H1 (cell line): ENCODE measurements at regions not wholly inside any gene's neighbourhood (a gene's known extent, or its start where the extent isn't known, plus 50 kb on each side); places are given as distances from the start of the nearest gene placed in this dataset.

Experiments used
- CBX8 ChIP-seq: fragments of 300-800, 300-1000 bp; sonication (generic); IDR thresholded peaks from 2 replicates; pipeline ENCODE4 v1.7.1; 2016; ENCODE audit warnings: low read depth, low read length, borderline replicate concordance
- CHD1 ChIP-seq: IDR thresholded peaks from 2 replicates; pipeline ENCODE4 v1.6.1; 2012; ENCODE audit warnings: low read depth, low read length, improper control_type of control experiment
- MAFK ChIP-seq: IDR thresholded peaks from 2 replicates; pipeline ENCODE4 v1.6.1; 2012; ENCODE audit warnings: low read depth, mild to moderate bottlenecking, improper control_type of control experiment, low read length
- NANOG ChIP-seq: IDR thresholded peaks from 2 replicates; pipeline ENCODE4 v1.6.1; 2011; ENCODE audit warnings: low read length, low read depth, mild to moderate bottlenecking, inconsistent platforms; ENCODE audit not compliant: insufficient read depth, poor library complexity, severe bottlenecking
- SAP30 ChIP-seq: fragments of 300-600 bp; sonication (generic); IDR thresholded peaks from 2 replicates; pipeline ENCODE4 v1.7.1; 2012; ENCODE audit warnings: low read length, moderate library complexity, mild to moderate bottlenecking, inconsistent platforms; ENCODE audit not compliant: insufficient read depth, insufficient replicate concordance
- SP2 ChIP-seq: IDR thresholded peaks from 2 replicates; pipeline ENCODE4 v1.6.1; 2012; ENCODE audit warnings: mild to moderate bottlenecking, low read length, inconsistent platforms
- TF ChIP-seq, protein P1 (sequence below): fragments of 300-600 bp; sonication (generic); IDR thresholded peaks from 2 replicates; pipeline ENCODE4 v1.7.1; 2012; ENCODE audit warnings: low read length, moderate library complexity, mild to moderate bottlenecking, inconsistent platforms; ENCODE audit not compliant: insufficient replicate concordance
- TF ChIP-seq, protein P2 (sequence below): IDR thresholded peaks from 2 replicates; pipeline ENCODE4 v1.6.1; 2011; ENCODE audit warnings: low read depth, mild to moderate bottlenecking, low read length; ENCODE audit not compliant: insufficient read depth
- TF ChIP-seq, protein P3 (sequence below), 3 experiments: IDR thresholded peaks; 1 replicate in 2 of 3; 2 replicates in 1 of 3; pipeline versions ENCODE4 v1.5.1 to v1.6.1; 2011; ENCODE audit warnings: low read length in 3 of 3, mild to moderate bottlenecking in 3 of 3, inconsistent platforms in 2 of 3, low read depth in 1 of 3, moderate library complexity in 1 of 3; ENCODE audit not compliant: insufficient read depth in 1 of 3; ENCODE audit errors: control extremely low read depth in 1 of 3

DNA sequence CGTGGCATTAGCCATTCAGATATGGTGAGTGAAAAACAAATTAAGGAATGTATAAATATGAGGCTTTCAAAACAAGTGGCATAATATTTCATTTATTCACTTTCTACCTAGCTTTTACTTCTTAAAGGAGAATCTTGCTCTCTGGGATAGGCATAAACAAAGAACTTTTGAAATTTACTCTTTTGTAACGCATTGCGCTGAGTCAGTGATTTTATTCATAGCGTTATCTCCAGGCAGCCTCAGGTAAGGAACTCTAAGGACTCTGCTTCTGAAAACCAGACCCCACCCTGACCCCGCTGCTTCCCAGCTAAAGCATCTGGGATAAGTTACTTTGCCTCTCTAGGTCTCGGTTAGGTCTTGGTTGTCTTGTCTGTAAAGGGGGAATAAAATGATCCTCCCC lies 234.7 kb downstream of the MYLK4 start (continued):
- TF ChIP-seq, protein P1, sequence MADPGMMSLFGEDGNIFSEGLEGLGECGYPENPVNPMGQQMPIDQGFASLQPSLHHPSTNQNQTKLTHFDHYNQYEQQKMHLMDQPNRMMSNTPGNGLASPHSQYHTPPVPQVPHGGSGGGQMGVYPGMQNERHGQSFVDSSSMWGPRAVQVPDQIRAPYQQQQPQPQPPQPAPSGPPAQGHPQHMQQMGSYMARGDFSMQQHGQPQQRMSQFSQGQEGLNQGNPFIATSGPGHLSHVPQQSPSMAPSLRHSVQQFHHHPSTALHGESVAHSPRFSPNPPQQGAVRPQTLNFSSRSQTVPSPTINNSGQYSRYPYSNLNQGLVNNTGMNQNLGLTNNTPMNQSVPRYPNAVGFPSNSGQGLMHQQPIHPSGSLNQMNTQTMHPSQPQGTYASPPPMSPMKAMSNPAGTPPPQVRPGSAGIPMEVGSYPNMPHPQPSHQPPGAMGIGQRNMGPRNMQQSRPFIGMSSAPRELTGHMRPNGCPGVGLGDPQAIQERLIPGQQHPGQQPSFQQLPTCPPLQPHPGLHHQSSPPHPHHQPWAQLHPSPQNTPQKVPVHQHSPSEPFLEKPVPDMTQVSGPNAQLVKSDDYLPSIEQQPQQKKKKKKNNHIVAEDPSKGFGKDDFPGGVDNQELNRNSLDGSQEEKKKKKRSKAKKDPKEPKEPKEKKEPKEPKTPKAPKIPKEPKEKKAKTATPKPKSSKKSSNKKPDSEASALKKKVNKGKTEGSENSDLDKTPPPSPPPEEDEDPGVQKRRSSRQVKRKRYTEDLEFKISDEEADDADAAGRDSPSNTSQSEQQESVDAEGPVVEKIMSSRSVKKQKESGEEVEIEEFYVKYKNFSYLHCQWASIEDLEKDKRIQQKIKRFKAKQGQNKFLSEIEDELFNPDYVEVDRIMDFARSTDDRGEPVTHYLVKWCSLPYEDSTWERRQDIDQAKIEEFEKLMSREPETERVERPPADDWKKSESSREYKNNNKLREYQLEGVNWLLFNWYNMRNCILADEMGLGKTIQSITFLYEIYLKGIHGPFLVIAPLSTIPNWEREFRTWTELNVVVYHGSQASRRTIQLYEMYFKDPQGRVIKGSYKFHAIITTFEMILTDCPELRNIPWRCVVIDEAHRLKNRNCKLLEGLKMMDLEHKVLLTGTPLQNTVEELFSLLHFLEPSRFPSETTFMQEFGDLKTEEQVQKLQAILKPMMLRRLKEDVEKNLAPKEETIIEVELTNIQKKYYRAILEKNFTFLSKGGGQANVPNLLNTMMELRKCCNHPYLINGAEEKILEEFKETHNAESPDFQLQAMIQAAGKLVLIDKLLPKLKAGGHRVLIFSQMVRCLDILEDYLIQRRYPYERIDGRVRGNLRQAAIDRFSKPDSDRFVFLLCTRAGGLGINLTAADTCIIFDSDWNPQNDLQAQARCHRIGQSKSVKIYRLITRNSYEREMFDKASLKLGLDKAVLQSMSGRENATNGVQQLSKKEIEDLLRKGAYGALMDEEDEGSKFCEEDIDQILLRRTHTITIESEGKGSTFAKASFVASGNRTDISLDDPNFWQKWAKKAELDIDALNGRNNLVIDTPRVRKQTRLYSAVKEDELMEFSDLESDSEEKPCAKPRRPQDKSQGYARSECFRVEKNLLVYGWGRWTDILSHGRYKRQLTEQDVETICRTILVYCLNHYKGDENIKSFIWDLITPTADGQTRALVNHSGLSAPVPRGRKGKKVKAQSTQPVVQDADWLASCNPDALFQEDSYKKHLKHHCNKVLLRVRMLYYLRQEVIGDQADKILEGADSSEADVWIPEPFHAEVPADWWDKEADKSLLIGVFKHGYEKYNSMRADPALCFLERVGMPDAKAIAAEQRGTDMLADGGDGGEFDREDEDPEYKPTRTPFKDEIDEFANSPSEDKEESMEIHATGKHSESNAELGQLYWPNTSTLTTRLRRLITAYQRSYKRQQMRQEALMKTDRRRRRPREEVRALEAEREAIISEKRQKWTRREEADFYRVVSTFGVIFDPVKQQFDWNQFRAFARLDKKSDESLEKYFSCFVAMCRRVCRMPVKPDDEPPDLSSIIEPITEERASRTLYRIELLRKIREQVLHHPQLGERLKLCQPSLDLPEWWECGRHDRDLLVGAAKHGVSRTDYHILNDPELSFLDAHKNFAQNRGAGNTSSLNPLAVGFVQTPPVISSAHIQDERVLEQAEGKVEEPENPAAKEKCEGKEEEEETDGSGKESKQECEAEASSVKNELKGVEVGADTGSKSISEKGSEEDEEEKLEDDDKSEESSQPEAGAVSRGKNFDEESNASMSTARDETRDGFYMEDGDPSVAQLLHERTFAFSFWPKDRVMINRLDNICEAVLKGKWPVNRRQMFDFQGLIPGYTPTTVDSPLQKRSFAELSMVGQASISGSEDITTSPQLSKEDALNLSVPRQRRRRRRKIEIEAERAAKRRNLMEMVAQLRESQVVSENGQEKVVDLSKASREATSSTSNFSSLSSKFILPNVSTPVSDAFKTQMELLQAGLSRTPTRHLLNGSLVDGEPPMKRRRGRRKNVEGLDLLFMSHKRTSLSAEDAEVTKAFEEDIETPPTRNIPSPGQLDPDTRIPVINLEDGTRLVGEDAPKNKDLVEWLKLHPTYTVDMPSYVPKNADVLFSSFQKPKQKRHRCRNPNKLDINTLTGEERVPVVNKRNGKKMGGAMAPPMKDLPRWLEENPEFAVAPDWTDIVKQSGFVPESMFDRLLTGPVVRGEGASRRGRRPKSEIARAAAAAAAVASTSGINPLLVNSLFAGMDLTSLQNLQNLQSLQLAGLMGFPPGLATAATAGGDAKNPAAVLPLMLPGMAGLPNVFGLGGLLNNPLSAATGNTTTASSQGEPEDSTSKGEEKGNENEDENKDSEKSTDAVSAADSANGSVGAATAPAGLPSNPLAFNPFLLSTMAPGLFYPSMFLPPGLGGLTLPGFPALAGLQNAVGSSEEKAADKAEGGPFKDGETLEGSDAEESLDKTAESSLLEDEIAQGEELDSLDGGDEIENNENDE, result no peak
- TF ChIP-seq MAFK (no peak), SAP30 (no peak), CBX8 (no peak), SP2 (no peak), CHD1 (no peak), NANOG (no peak)
- TF ChIP-seq, protein P2, sequence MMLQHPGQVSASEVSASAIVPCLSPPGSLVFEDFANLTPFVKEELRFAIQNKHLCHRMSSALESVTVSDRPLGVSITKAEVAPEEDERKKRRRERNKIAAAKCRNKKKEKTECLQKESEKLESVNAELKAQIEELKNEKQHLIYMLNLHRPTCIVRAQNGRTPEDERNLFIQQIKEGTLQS, result no peak
- TF ChIP-seq, protein P3, sequence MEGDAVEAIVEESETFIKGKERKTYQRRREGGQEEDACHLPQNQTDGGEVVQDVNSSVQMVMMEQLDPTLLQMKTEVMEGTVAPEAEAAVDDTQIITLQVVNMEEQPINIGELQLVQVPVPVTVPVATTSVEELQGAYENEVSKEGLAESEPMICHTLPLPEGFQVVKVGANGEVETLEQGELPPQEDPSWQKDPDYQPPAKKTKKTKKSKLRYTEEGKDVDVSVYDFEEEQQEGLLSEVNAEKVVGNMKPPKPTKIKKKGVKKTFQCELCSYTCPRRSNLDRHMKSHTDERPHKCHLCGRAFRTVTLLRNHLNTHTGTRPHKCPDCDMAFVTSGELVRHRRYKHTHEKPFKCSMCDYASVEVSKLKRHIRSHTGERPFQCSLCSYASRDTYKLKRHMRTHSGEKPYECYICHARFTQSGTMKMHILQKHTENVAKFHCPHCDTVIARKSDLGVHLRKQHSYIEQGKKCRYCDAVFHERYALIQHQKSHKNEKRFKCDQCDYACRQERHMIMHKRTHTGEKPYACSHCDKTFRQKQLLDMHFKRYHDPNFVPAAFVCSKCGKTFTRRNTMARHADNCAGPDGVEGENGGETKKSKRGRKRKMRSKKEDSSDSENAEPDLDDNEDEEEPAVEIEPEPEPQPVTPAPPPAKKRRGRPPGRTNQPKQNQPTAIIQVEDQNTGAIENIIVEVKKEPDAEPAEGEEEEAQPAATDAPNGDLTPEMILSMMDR (IDR thresholded peaks at IDR 0.05; ENCODE audit: control extremely low read depth in 1 of 3, insufficient read depth in 1 of 3, low read depth in 1 of 3, low read length in 3 of 3), result no peak
